ENCODE measurements at regions not wholly inside any gene's neighbourhood (a gene's known extent, or its start where the extent isn't known, plus 50 kb on each side); places are given as distances from the start of the nearest gene placed in this dataset.
"Not testable (repeated sequence)": the region's sequence is repeated elsewhere in the genome, so short reads cannot be mapped to it uniquely, and the experiment has no call there.

- no peaks in the 10 kb centered on the region for H4K20me1 ChIP-seq (ENCODE audit: insufficient read depth)
- H2AFZ ChIP-seq (ENCODE audit: low read depth) = no peak overlapping the region
- TF ChIP-seq, protein P1, sequence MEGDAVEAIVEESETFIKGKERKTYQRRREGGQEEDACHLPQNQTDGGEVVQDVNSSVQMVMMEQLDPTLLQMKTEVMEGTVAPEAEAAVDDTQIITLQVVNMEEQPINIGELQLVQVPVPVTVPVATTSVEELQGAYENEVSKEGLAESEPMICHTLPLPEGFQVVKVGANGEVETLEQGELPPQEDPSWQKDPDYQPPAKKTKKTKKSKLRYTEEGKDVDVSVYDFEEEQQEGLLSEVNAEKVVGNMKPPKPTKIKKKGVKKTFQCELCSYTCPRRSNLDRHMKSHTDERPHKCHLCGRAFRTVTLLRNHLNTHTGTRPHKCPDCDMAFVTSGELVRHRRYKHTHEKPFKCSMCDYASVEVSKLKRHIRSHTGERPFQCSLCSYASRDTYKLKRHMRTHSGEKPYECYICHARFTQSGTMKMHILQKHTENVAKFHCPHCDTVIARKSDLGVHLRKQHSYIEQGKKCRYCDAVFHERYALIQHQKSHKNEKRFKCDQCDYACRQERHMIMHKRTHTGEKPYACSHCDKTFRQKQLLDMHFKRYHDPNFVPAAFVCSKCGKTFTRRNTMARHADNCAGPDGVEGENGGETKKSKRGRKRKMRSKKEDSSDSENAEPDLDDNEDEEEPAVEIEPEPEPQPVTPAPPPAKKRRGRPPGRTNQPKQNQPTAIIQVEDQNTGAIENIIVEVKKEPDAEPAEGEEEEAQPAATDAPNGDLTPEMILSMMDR (conservative IDR thresholded peaks at IDR 0.05; ENCODE audit: low read depth, low read length) = no peak
Observed at GRCh38 chr1:201640624-201641023, 101.7 kb downstream of the NAV1 start.

GRCh38 chr1:201641524-201642253 is 102.8 kb downstream of the NAV1 start:
- H4K20me1 ChIP-seq (ENCODE audit: insufficient read depth) = no peaks in the 10 kb centered on the region
- no peaks in the 10 kb centered on the region for H3K79me2 ChIP-seq (ENCODE audit: insufficient read depth, low read depth)
- H3K4me1 ChIP-seq (ENCODE audit: low read depth, poor library complexity, severe bottlenecking) = no peaks in the 10 kb centered on the region
- H3K9ac ChIP-seq = no peak overlapping the region
- no peak overlapping the region for H2AFZ ChIP-seq (ENCODE audit: low read depth)
- TF ChIP-seq, protein P1 (conservative IDR thresholded peaks at IDR 0.05; ENCODE audit: low read depth, low read length) = no peak
- no peak overlapping the region for H3K4me2 ChIP-seq
- H3K36me3 ChIP-seq (ENCODE audit: insufficient read depth) = no peaks in the 10 kb centered on the region
- no peaks in the 10 kb centered on the region; the same call in 1 of the 2 replicates for H3K27me3 ChIP-seq (ENCODE audit: insufficient read depth, low read depth)
- no peak overlapping the region for H3K27ac ChIP-seq
- no peak overlapping the region for H3K4me3 ChIP-seq (IDR thresholded peaks at IDR 0.05; ENCODE audit: insufficient read depth, low read depth, low read length)

More at GRCh38 chr1:201640624-201641023, 101.7 kb downstream of the NAV1 start:
- no peaks in the 10 kb centered on the region for H3K4me1 ChIP-seq (ENCODE audit: low read depth, poor library complexity, severe bottlenecking)
- H3K4me3 ChIP-seq (IDR thresholded peaks at IDR 0.05; ENCODE audit: insufficient read depth, low read depth, low read length) = no peak overlapping the region
- H3K27ac ChIP-seq = no peak overlapping the region
- no peaks in the 10 kb centered on the region for H3K36me3 ChIP-seq (ENCODE audit: insufficient read depth)
- no peaks in the 10 kb centered on the region; the same call in 1 of the 2 replicates for H3K27me3 ChIP-seq (ENCODE audit: insufficient read depth, low read depth)
- no peak overlapping the region for H3K9ac ChIP-seq
- no peak overlapping the region for H3K4me2 ChIP-seq
- H3K79me2 ChIP-seq (ENCODE audit: insufficient read depth, low read depth) = no peaks in the 10 kb centered on the region

- H3K9ac ChIP-seq = no peak overlapping the region
- H3K4me2 ChIP-seq = no peak overlapping the region
- no peaks in the 10 kb centered on the region for H3K4me1 ChIP-seq (ENCODE audit: low read depth, poor library complexity, severe bottlenecking)
- TF ChIP-seq, protein P1 (conservative IDR thresholded peaks at IDR 0.05; ENCODE audit: low read depth, low read length) = no peak
- H3K27ac ChIP-seq = no peak overlapping the region
- H3K27me3 ChIP-seq (ENCODE audit: insufficient read depth, low read depth) = no peaks in the 10 kb centered on the region; the same call in 1 of the 2 replicates
- H2AFZ ChIP-seq (ENCODE audit: low read depth) = no peak overlapping the region
- no peak overlapping the region for H3K4me3 ChIP-seq (IDR thresholded peaks at IDR 0.05; ENCODE audit: insufficient read depth, low read depth, low read length)
- H3K79me2 ChIP-seq (ENCODE audit: insufficient read depth, low read depth) = no peaks in the 10 kb centered on the region
- no peaks in the 10 kb centered on the region for H4K20me1 ChIP-seq (ENCODE audit: insufficient read depth)
- H3K36me3 ChIP-seq (ENCODE audit: insufficient read depth) = no peaks in the 10 kb centered on the region
Observed at GRCh38 chr1:201643835-201644104, 104.8 kb downstream of the NAV1 start.

DNA sequence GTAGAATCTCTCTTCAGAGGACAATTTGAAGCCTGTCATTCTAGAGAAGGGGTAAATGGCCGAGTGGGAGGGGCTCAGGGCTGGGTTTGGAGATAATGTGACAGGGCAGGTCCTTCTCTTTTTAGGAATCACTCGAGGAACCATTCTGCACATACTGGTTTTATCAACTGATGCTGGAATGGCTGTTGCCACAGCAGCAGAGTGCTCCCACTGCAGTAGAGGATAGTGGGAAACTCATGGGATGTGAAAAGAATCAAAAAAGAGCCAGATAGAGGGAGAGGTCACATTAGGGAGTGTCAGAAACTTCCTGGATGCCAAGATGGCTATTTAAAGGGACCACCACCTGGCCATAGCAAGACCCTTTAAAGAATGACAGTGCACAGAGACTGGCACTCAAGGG is 105.3 kb downstream of the NAV1 start:
- TF ChIP-seq, protein P1 (conservative IDR thresholded peaks at IDR 0.05; ENCODE audit: low read depth, low read length) = no peak
- Histone ChIP-seq H3K4me1 (ENCODE audit: low read depth, poor library complexity, severe bottlenecking) (no peaks in the 10 kb centered on the region), H4K20me1 (ENCODE audit: insufficient read depth) (no peaks in the 10 kb centered on the region), H2AFZ (ENCODE audit: low read depth) (no peak overlapping the region), H3K4me2 (no peak overlapping the region), H3K79me2 (ENCODE audit: insufficient read depth, low read depth) (no peaks in the 10 kb centered on the region), H3K36me3 (ENCODE audit: insufficient read depth) (no peaks in the 10 kb centered on the region), H3K9ac (no peak overlapping the region), H3K27me3 (ENCODE audit: insufficient read depth, low read depth) (no peaks in the 10 kb centered on the region; the same call in 1 of the 2 replicates), H3K4me3 (IDR thresholded peaks at IDR 0.05; ENCODE audit: insufficient read depth, low read depth, low read length) (no peak overlapping the region), H3K27ac (no peak overlapping the region)

DNA sequence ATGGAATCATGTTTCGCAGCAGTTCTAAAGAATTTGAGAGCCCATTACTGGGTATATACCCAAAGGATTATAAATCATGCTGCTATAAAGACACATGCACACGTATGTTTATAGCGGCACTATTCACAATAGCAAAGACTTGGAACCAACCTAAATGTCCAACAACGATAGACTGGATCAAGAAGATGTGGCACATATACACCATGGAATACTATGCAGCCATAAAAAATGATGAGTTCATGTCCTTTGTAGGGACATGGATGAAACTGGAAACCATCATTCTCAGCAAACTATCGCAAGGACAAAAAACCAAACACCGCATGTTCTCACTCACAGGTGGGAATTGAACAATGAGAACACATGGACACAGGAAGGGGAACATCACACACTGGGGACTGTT is 106.1 kb downstream of the NAV1 start:
- not testable (repeated sequence) for H3K9ac ChIP-seq; H3K36me3 ChIP-seq (ENCODE audit: insufficient read depth); H3K27ac ChIP-seq; H2AFZ ChIP-seq (ENCODE audit: low read depth); H3K4me2 ChIP-seq; H3K79me2 ChIP-seq (ENCODE audit: insufficient read depth, low read depth); H4K20me1 ChIP-seq (ENCODE audit: insufficient read depth); H3K27me3 ChIP-seq (ENCODE audit: insufficient read depth, low read depth); H3K4me1 ChIP-seq (ENCODE audit: low read depth, poor library complexity, severe bottlenecking); H3K4me3 ChIP-seq (IDR thresholded peaks at IDR 0.05; ENCODE audit: insufficient read depth, low read depth, low read length)
